ENCODE measurements at regions not wholly inside any gene's neighbourhood (a gene's known extent, or its start where the extent isn't known, plus 50 kb on each side); places are given as distances from the start of the nearest gene placed in this dataset.

DNA sequence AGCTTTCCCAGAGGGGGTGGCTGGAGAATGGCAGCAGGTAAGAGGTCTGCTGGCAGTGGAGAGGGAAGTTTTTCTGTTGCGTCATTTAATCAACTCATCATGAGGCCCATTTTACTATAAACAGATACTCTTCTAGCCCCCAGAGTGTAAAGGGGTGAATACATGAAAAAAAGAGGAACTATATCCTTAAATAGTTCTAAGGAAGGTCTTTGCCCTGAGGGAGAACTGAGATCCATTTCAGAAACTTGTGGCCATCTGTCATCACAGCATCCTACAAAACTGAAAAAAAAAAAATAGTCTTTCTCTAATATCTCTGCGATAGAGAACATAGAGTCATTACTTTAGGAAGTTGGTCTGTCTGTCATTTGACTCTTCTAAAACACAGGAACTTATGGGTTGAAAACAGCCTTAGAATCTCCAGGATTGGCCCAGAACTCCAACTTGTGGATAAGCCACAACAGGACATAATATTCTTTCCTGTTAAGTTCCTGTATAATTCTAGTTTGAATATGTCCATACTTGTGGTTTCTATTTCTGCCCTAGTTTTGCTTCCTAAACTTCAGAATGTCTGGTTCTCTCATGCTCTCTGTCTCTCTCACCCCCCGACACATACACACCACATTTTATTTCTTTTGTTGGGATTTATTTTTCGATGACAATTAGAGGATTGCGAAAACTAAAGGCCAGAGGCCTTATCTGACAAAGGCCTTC, 238.5 kb upstream of the PIK3R1 start:
- DNase-seq (ENCODE audit: low spot score) = no peak
- TF ChIP-seq, protein P1, sequence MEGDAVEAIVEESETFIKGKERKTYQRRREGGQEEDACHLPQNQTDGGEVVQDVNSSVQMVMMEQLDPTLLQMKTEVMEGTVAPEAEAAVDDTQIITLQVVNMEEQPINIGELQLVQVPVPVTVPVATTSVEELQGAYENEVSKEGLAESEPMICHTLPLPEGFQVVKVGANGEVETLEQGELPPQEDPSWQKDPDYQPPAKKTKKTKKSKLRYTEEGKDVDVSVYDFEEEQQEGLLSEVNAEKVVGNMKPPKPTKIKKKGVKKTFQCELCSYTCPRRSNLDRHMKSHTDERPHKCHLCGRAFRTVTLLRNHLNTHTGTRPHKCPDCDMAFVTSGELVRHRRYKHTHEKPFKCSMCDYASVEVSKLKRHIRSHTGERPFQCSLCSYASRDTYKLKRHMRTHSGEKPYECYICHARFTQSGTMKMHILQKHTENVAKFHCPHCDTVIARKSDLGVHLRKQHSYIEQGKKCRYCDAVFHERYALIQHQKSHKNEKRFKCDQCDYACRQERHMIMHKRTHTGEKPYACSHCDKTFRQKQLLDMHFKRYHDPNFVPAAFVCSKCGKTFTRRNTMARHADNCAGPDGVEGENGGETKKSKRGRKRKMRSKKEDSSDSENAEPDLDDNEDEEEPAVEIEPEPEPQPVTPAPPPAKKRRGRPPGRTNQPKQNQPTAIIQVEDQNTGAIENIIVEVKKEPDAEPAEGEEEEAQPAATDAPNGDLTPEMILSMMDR (IDR thresholded peaks at IDR 0.05) = no peak
- no peak overlapping the region for H3K4me3 ChIP-seq
- H3K27ac ChIP-seq = no peak overlapping the region

DNA sequence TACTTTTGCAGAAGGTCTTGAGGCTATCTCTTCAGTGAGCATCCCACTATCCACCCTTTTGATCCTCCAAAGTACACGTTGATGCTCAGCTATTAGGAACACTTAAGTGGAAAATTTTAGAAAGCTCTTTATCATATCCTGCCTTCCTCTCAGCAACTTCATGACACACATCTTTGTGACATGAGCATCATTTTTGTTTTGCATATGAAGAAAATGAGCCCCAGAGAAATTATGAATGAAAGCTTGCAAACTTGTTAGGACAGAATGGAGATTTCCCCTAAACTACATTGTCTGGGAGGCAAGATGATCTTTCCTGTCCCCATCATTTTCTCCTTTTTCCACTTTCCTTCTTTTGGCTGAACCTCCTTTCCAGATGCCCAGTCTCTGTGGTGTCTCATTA, 239.4 kb upstream of the PIK3R1 start:
- no peak for DNase-seq (ENCODE audit: low spot score)
- TF ChIP-seq, protein P1 (IDR thresholded peaks at IDR 0.05) = no peak
- no peak overlapping the region for H3K27ac ChIP-seq
- H3K4me3 ChIP-seq = no peak overlapping the region

DNA sequence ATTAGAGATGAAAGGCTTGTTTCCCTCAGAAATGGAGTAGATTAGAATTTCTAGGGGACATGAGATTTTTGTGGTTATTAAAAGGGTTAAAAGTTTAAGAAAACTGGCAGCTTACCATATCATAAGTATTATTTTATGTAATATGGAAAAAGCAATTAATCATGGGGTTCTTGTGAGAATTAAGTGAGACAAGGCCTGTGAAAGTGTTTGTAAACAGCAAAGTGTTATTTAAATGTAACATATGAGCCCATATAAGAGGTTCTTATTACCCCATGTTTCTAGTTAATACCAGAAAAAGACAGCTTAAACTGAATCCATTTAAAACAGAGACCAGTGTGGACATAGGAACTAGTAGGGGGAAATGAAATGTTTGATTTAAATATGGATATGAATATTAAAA, 241.1 kb upstream of the PIK3R1 start:
- no peak for DNase-seq (ENCODE audit: low spot score)
- Histone ChIP-seq H3K4me3 (no peak overlapping the region), H3K27ac (no peak overlapping the region)
- TF ChIP-seq, protein P1 (IDR thresholded peaks at IDR 0.05) = no peak

DNA sequence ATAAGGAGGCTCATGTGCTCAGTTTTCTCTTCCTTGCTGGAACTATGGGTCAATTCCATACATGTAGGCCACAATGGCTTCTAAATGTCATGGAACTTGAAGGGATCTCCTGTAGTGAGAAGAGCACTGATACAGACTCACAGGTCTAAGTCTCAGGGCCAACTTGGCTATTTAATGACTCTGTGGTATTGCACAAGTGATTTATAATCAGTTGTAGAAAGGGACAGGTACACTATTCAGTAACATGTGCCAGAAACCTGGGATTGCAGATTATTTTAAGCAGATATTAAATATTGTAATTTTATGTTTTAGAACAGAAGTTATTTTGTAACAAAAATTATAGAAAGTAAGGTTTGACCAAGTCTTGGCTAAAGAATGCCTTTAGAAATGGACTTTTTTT, 241.5 kb upstream of the PIK3R1 start:
- no peak for DNase-seq (ENCODE audit: low spot score)
- TF ChIP-seq, protein P1 (IDR thresholded peaks at IDR 0.05) = no peak
- Histone ChIP-seq H3K27ac (no peak overlapping the region), H3K4me3 (no peak overlapping the region)

DNA sequence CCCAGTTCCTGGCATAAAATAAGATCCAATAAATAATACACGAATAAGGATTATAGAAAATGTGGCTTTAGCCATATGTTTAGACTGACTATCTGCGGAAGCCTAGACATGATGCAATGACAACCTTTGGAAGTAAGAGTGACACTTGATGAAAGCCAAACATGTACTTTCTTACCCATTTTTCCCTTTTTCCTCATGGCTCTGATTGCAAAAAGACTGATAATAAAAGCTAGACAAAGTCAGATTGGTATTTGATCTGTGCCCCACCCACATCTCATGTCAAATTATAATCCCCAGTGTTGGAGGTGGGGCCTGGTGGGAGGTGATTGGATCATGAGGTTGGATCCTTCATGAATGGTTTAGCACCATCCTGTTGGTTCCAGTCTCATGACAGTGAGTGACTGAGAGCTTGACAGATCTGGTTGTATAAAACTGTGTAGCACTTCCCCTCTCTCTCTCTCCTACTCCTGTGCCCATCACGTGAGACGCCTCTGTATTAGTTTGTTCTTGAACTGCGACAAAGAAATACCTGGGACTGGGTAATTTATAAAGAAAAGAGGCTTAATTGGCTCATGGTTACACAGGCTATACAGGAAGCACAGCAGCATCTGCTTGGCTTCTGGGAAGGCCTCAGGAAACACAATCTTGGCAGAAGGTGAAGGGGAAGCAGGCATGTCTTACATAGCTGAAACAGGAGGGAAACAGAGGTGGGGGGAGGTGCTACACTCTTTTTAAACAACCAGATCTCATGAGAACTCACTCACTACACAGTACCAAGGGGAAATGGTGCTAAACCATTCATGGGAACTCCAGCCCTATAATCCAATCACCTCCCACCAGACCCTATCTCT, 243.4 kb upstream of the PIK3R1 start:
- no peak for DNase-seq (ENCODE audit: low spot score)
- Histone ChIP-seq H3K4me3 (no peak overlapping the region), H3K27ac (peak overlapping the region; percentile 48 to 59)
- TF ChIP-seq, protein P1 (IDR thresholded peaks at IDR 0.05) = no peak

DNA sequence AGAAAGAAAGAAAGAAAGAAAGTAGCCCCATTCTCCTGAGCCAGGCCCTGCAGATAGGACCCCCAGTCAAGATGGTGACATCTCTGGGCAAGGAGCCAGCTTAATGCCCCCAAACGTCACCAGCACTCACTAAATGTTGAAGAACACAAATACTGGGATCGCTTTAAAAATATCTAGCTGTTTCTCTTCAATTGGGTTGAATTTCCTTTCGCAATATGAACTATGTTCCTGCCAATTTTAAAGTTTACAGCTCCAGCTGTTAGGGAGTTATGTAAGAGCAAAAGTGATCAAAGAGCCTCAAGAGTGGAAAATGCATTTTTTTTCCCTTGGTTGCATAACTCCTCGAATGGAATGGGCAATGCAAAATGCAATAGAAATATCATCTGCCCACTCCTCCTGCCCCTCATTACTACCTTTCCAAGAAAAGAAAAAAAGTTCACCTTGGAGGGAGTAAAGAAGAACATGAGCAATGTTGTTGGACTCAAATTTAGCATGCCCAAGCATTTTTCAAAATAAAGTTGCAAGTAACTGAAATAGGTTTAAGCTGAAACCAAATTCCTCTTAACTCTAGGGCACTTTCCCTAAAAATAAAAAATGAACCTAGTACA, 244.2 kb upstream of the PIK3R1 start:
- no peak for DNase-seq (ENCODE audit: low spot score)
- TF ChIP-seq, protein P1 (IDR thresholded peaks at IDR 0.05) = no peak
- no peak overlapping the region for H3K4me3 ChIP-seq
- H3K27ac ChIP-seq = peak overlapping the region; percentile 48 to 59
